Central memory CD8-positive, alpha-beta T cell (primary cell): ENCODE measurements at regions not wholly inside any gene's neighbourhood (a gene's known extent, or its start where the extent isn't known, plus 50 kb on each side); places are given as distances from the start of the nearest gene placed in this dataset.
"Not testable (repeated sequence)": the region's sequence is repeated elsewhere in the genome, so short reads cannot be mapped to it uniquely, and the experiment has no call there.

Source experiments
- ATAC-seq: fragments of 150-1000 bp; cut with Tn5 transposase; replicated peaks from 2 replicates; pipeline ENCODE4 v1.10.0; 2022; ENCODE audit warnings: mild to moderate bottlenecking, moderate FRiP score, moderate number of reproducible peaks; ENCODE audit not compliant: poor library complexity, severe bottlenecking; ENCODE audit errors: extremely low read depth
- DNase-seq, 2 donors: peaks; one replicate each; pipeline ENCODE4 v3.0.0; 2021; ENCODE audit warnings: low spot score in 2 of 2
- H3K27ac Mint-ChIP-seq: one replicate; pipeline ENCODE4 v1.8.0; 2022; ENCODE audit warnings: low read depth, mild to moderate bottlenecking, moderate library complexity, mixed read lengths
- H3K27me3 Mint-ChIP-seq: one replicate; pipeline ENCODE4 v1.8.0; 2022; ENCODE audit warnings: mixed read lengths
- H3K36me3 Mint-ChIP-seq: one replicate; pipeline ENCODE4 v1.8.0; 2022; ENCODE audit warnings: mild to moderate bottlenecking, moderate library complexity, mixed read lengths; ENCODE audit not compliant: insufficient read depth
- H3K4me1 Mint-ChIP-seq: one replicate; pipeline ENCODE4 v1.8.0; 2022; ENCODE audit warnings: mixed read lengths
- H3K4me3 Mint-ChIP-seq: one replicate; pipeline ENCODE4 v1.8.0; 2022; ENCODE audit warnings: mild to moderate bottlenecking, moderate library complexity, mixed read lengths
- H3K9me3 Mint-ChIP-seq: one replicate; pipeline ENCODE4 v1.8.0; 2022; ENCODE audit warnings: mixed read lengths

- Mint-ChIP-seq H3K27me3 (no peaks in the 10 kb centered on the region), H3K4me3 (no peak overlapping the region), H3K36me3 (no peaks in the 10 kb centered on the region), H3K4me1 (peaks cover 7% of the 10 kb centered on the region), H3K27ac (no peak overlapping the region), H3K9me3 (no peaks in the 10 kb centered on the region)
- DNase-seq (no peak), ATAC-seq (no peak)
Observed at GRCh38 chr2:37802899-37803379, 122.1 kb upstream of the RMDN2 start.

- not testable (repeated sequence) for H3K4me1 Mint-ChIP-seq, H3K27ac Mint-ChIP-seq, H3K4me3 Mint-ChIP-seq, H3K9me3 Mint-ChIP-seq, H3K36me3 Mint-ChIP-seq, ATAC-seq, DNase-seq, H3K27me3 Mint-ChIP-seq
Observed at GRCh38 chr2:37806004-37806403, 119.1 kb upstream of the RMDN2 start.

GRCh38 chr2:37809525-37809924 is 115.6 kb upstream of the RMDN2 start:
- no peak for DNase-seq
- Mint-ChIP-seq H3K27ac (no peak overlapping the region), H3K36me3 (no peaks in the 10 kb centered on the region), H3K9me3 (peaks cover 5% of the 10 kb centered on the region), H3K4me3 (no peak overlapping the region), H3K27me3 (no peaks in the 10 kb centered on the region), H3K4me1 (peaks cover 6% of the 10 kb centered on the region)
- no peak for ATAC-seq

- Mint-ChIP-seq H3K4me3 (no peak overlapping the region), H3K36me3 (no peaks in the 10 kb centered on the region), H3K27ac (no peak overlapping the region), H3K27me3 (no peaks in the 10 kb centered on the region), H3K4me1 (peaks cover 6% of the 10 kb centered on the region), H3K9me3 (peaks cover 5% of the 10 kb centered on the region)
- no peak for ATAC-seq
- no peak for DNase-seq
Observed at GRCh38 chr2:37809931-37810570, 115.0 kb upstream of the RMDN2 start.

- Mint-ChIP-seq H3K4me3 (no peak overlapping the region), H3K27me3 (no peaks in the 10 kb centered on the region), H3K4me1 (peaks cover 6% of the 10 kb centered on the region), H3K27ac (no peak overlapping the region), H3K36me3 (no peaks in the 10 kb centered on the region), H3K9me3 (peaks cover 5% of the 10 kb centered on the region)
- no peak for DNase-seq
- ATAC-seq = no peak
Observed at GRCh38 chr2:37812414-37812813, 112.7 kb upstream of the RMDN2 start.

GRCh38 chr2:37812941-37813730 is 112.0 kb upstream of the RMDN2 start:
- no peaks in the 10 kb centered on the region for H3K27me3 Mint-ChIP-seq
- no peak overlapping the region for H3K4me3 Mint-ChIP-seq
- H3K36me3 Mint-ChIP-seq = no peaks in the 10 kb centered on the region

GRCh38 chr2:37816036-37816435 is 109.1 kb upstream of the RMDN2 start:
- Mint-ChIP-seq H3K9me3 (no peaks in the 10 kb centered on the region), H3K36me3 (peaks cover 3% of the 10 kb centered on the region), H3K27ac (no peak overlapping the region), H3K4me1 (no peaks in the 10 kb centered on the region), H3K27me3 (no peaks in the 10 kb centered on the region), H3K4me3 (no peak overlapping the region)
- DNase-seq (no peak), ATAC-seq (no peak)

More at GRCh38 chr2:37812941-37813730, 112.0 kb upstream of the RMDN2 start:
- Mint-ChIP-seq H3K4me1 (peaks cover 6% of the 10 kb centered on the region), H3K27ac (no peak overlapping the region), H3K9me3 (peaks cover 5% of the 10 kb centered on the region)
- ATAC-seq (no peak), DNase-seq (no peak)

GRCh38 chr2:37816686-37817085 is 108.4 kb upstream of the RMDN2 start:
- no peaks in the 10 kb centered on the region for H3K4me1 Mint-ChIP-seq
- H3K4me3 Mint-ChIP-seq = no peak overlapping the region
- DNase-seq (no peak), ATAC-seq (no peak)
- H3K27ac Mint-ChIP-seq = no peak overlapping the region
- H3K36me3 Mint-ChIP-seq = peaks cover 3% of the 10 kb centered on the region
- no peaks in the 10 kb centered on the region for H3K9me3 Mint-ChIP-seq
- no peaks in the 10 kb centered on the region for H3K27me3 Mint-ChIP-seq

GRCh38 chr2:37819186-37819585 is 105.9 kb upstream of the RMDN2 start:
- Mint-ChIP-seq H3K36me3 (peaks cover 3% of the 10 kb centered on the region), H3K27ac (no peak overlapping the region), H3K27me3 (no peaks in the 10 kb centered on the region)

GRCh38 chr2:37820471-37820986 is 104.6 kb upstream of the RMDN2 start:
- ATAC-seq (no peak), DNase-seq (no peak)
- H3K9me3 Mint-ChIP-seq = no peaks in the 10 kb centered on the region
- H3K27ac Mint-ChIP-seq = no peak overlapping the region
- peaks cover 3% of the 10 kb centered on the region for H3K36me3 Mint-ChIP-seq
- no peak overlapping the region for H3K4me3 Mint-ChIP-seq
- no peaks in the 10 kb centered on the region for H3K27me3 Mint-ChIP-seq
- H3K4me1 Mint-ChIP-seq = peaks cover 11% of the 10 kb centered on the region

More at GRCh38 chr2:37819186-37819585, 105.9 kb upstream of the RMDN2 start:
- Mint-ChIP-seq H3K4me1 (peaks cover 11% of the 10 kb centered on the region), H3K9me3 (no peaks in the 10 kb centered on the region), H3K4me3 (no peak overlapping the region)
- DNase-seq = no peak
- no peak for ATAC-seq

- no peak overlapping the region for H3K4me3 Mint-ChIP-seq
- H3K4me1 Mint-ChIP-seq = peaks cover 11% of the 10 kb centered on the region
- DNase-seq = no peak
- no peak for ATAC-seq
- H3K36me3 Mint-ChIP-seq = no peaks in the 10 kb centered on the region
- no peaks in the 10 kb centered on the region for H3K27me3 Mint-ChIP-seq
- H3K9me3 Mint-ChIP-seq = no peaks in the 10 kb centered on the region
- H3K27ac Mint-ChIP-seq = no peak overlapping the region
Observed at GRCh38 chr2:37825586-37825985, 99.5 kb upstream of the RMDN2 start.

- Mint-ChIP-seq H3K9me3 (no peaks in the 10 kb centered on the region), H3K36me3 (no peaks in the 10 kb centered on the region)
Observed at GRCh38 chr2:37826611-37827010, 98.5 kb upstream of the RMDN2 start.

GRCh38 chr2:37827455-37827854 is 97.6 kb upstream of the RMDN2 start:
- no peak overlapping the region for H3K4me3 Mint-ChIP-seq
- no peak for ATAC-seq
- no peaks in the 10 kb centered on the region for H3K27me3 Mint-ChIP-seq

More at GRCh38 chr2:37826611-37827010, 98.5 kb upstream of the RMDN2 start:
- Mint-ChIP-seq H3K27ac (no peak overlapping the region), H3K4me1 (peaks cover 11% of the 10 kb centered on the region), H3K4me3 (no peak overlapping the region), H3K27me3 (no peaks in the 10 kb centered on the region)
- ATAC-seq (no peak), DNase-seq (no peak)

More at GRCh38 chr2:37827455-37827854, 97.6 kb upstream of the RMDN2 start:
- H3K9me3 Mint-ChIP-seq = no peaks in the 10 kb centered on the region
- H3K27ac Mint-ChIP-seq = no peak overlapping the region
- DNase-seq = no peak
- no peaks in the 10 kb centered on the region for H3K36me3 Mint-ChIP-seq
- peaks cover 11% of the 10 kb centered on the region for H3K4me1 Mint-ChIP-seq
